Right lobe of liver (tissue), 4 donors: ENCODE measurements at regions not wholly inside any gene's neighbourhood (a gene's known extent, or its start where the extent isn't known, plus 50 kb on each side); places are given as distances from the start of the nearest gene placed in this dataset.

ENCODE experiments used
- POLR2A ChIP-seq: fragments of 450-650 bp; IDR thresholded peaks from one replicate; pipeline ENCODE4 v1.6.1; 2017; ENCODE audit warnings: antibody characterized with exemption, mild to moderate bottlenecking
- TF ChIP-seq, protein P1 (sequence below), 4 donors: fragments of 200-600 bp in 3 of 4; fragments of 450-650 bp in 1 of 4; IDR thresholded peaks; one replicate each; pipeline versions ENCODE4 v1.5.1 to v1.8.0; 2016 to 2022; ENCODE audit warnings: antibody characterized with exemption in 4 of 4, mild to moderate bottlenecking in 2 of 4
- donor health status: DM: no; HTN: no; CAD: no.
- donor health status: DM: no; HTN: no; CAD: no.
- donor health status: DM: no; HTN: yes; CAD: no.

DNA sequence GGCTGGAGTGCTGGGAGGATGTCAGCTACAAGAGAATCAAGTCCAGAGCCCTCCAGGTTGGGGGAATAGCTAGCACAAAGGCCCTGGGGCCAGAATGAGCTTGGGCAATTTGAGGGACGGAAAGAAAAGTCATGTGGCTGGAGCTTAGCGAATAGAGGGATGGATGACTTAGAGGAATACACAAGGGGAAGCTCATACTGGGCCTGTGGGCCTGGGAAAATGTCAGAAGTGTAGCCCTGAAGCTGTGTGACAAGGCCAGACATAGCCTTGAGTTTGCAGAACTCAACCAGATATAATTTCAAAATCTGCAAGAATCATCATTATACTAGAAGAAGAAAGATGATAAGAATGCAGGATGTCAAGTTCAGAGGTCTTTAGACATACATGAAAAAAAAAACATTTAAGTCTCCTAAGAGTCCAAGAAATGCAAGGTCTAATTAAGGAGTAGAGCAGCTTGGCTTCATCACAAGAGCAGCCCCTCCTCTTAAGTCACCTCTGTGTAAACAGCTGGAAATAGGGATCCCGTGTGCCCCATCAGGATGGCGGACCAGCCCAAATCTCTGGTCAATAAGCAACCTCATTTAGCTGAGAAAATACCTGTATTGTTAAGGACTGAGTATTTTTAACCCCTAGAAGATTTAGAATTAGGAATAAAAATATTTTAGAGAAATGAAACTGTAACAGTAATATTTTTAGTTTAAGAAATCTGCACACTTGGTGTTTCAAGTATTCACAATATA is 66.6 kb downstream of the ABCC12 start:
- no peak for TF ChIP-seq POLR2A
- TF ChIP-seq, protein P1, sequence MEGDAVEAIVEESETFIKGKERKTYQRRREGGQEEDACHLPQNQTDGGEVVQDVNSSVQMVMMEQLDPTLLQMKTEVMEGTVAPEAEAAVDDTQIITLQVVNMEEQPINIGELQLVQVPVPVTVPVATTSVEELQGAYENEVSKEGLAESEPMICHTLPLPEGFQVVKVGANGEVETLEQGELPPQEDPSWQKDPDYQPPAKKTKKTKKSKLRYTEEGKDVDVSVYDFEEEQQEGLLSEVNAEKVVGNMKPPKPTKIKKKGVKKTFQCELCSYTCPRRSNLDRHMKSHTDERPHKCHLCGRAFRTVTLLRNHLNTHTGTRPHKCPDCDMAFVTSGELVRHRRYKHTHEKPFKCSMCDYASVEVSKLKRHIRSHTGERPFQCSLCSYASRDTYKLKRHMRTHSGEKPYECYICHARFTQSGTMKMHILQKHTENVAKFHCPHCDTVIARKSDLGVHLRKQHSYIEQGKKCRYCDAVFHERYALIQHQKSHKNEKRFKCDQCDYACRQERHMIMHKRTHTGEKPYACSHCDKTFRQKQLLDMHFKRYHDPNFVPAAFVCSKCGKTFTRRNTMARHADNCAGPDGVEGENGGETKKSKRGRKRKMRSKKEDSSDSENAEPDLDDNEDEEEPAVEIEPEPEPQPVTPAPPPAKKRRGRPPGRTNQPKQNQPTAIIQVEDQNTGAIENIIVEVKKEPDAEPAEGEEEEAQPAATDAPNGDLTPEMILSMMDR (IDR thresholded peaks at IDR 0.05), result no peak
